ENCODE measurements at regions not wholly inside any gene's neighbourhood (a gene's known extent, or its start where the extent isn't known, plus 50 kb on each side); places are given as distances from the start of the nearest gene placed in this dataset.
"Not testable (repeated sequence)": the region's sequence is repeated elsewhere in the genome, so short reads cannot be mapped to it uniquely, and the experiment has no call there.

GRCh38 chr17:68699936-68700335 is 98.8 kb upstream of the FAM20A start:
- DNase-seq: no peak

- peak; percentile 91 for DNase-seq
Measured at GRCh38 chr17:68698746-68699145, 97.6 kb upstream of the FAM20A start.

GRCh38 chr17:68697850-68698361 is 96.7 kb upstream of the FAM20A start:
- DNase-seq: peak; percentile 71

- DNase-seq: no peak
Measured at GRCh38 chr17:68695659-68696058, 94.5 kb upstream of the FAM20A start.

GRCh38 chr17:68694791-68695485 is 93.8 kb upstream of the FAM20A start:
- DNase-seq: peak; percentile 31

- no peak for DNase-seq
Measured at GRCh38 chr17:68693896-68694295, 92.7 kb upstream of the FAM20A start.

GRCh38 chr17:68693466-68693865 is 92.3 kb upstream of the FAM20A start:
- no peak for DNase-seq

- DNase-seq: no peak
Measured at GRCh38 chr17:68686108-68686988, 85.2 kb upstream of the FAM20A start.

- DNase-seq: no peak
Measured at GRCh38 chr17:68684949-68685357, 83.8 kb upstream of the FAM20A start.

GRCh38 chr17:68682903-68683302 is 81.7 kb upstream of the FAM20A start:
- DNase-seq: no peak

GRCh38 chr17:68679882-68680281 is 78.7 kb upstream of the FAM20A start:
- DNase-seq: no peak

GRCh38 chr17:68676856-68677255 is 75.7 kb upstream of the FAM20A start:
- no peak for DNase-seq

- DNase-seq: no peak
Measured at GRCh38 chr17:68675723-68676122, 74.6 kb upstream of the FAM20A start.

GRCh38 chr17:68674029-68674925 is 73.1 kb upstream of the FAM20A start:
- DNase-seq: no peak

- DNase-seq: no peak
Measured at GRCh38 chr17:68670967-68671693, 70.0 kb upstream of the FAM20A start.

GRCh38 chr17:68666438-68666837 is 65.3 kb upstream of the FAM20A start:
- DNase-seq: not testable (repeated sequence)

GRCh38 chr17:68665373-68665772 is 64.2 kb upstream of the FAM20A start:
- DNase-seq: no peak

GRCh38 chr17:68662479-68662878 is 61.3 kb upstream of the FAM20A start:
- no peak for DNase-seq

- DNase-seq: no peak
Measured at GRCh38 chr17:68662037-68662432, 60.9 kb upstream of the FAM20A start.

- no peak for DNase-seq
Measured at GRCh38 chr17:68661265-68662036, 60.3 kb upstream of the FAM20A start.

- no peak for DNase-seq
Measured at GRCh38 chr17:68660302-68660701, 59.1 kb upstream of the FAM20A start.
